ENCODE measurements at regions not wholly inside any gene's neighbourhood (a gene's known extent, or its start where the extent isn't known, plus 50 kb on each side); places are given as distances from the start of the nearest gene placed in this dataset.
A peak's percentile ranks its signal among the peaks of the same experiment; 100 is the strongest.

GRCh38 chr20:7226156-7226555 lies 458.7 kb downstream of the BMP2 start:
- DNase-seq (ENCODE audit: low read depth in 4 of 4, low spot score in 2 of 4): no peak

GRCh38 chr20:7231303-7231702 lies 463.8 kb downstream of the BMP2 start:
- no peak for DNase-seq (ENCODE audit: low read depth in 4 of 4, low spot score in 2 of 4)

GRCh38 chr20:7232796-7233195 lies 465.3 kb downstream of the BMP2 start:
- DNase-seq (ENCODE audit: low read depth in 4 of 4, low spot score in 2 of 4): no peak

GRCh38 chr20:7237251-7237650 lies 469.8 kb downstream of the BMP2 start:
- DNase-seq (ENCODE audit: low read depth in 4 of 4, low spot score in 2 of 4): no peak

- DNase-seq (ENCODE audit: low read depth in 4 of 4, low spot score in 2 of 4): no peak
These were observed 473.0 kb downstream of the BMP2 start for GRCh38 chr20:7240490-7240889.

GRCh38 chr20:7248281-7249201 lies 481.1 kb downstream of the BMP2 start:
- DNase-seq (ENCODE audit: low read depth in 4 of 4, low spot score in 2 of 4): no peak

GRCh38 chr20:7250337-7250736 lies 482.9 kb downstream of the BMP2 start:
- DNase-seq (ENCODE audit: low read depth in 4 of 4, low spot score in 2 of 4): no peak

GRCh38 chr20:7257099-7257498 lies 489.6 kb downstream of the BMP2 start:
- DNase-seq (ENCODE audit: low read depth in 4 of 4, low spot score in 2 of 4): no peak

GRCh38 chr20:7257692-7258466 lies 490.4 kb downstream of the BMP2 start:
- no peak for DNase-seq (ENCODE audit: low read depth in 4 of 4, low spot score in 2 of 4)

- no peak for DNase-seq (ENCODE audit: low read depth in 4 of 4, low spot score in 2 of 4)
These were observed 495.3 kb downstream of the BMP2 start for GRCh38 chr20:7262803-7263202.

GRCh38 chr20:7264137-7264536 lies 496.7 kb downstream of the BMP2 start:
- DNase-seq (ENCODE audit: low read depth in 4 of 4, low spot score in 2 of 4): no peak

GRCh38 chr20:7269452-7269851 lies 502.0 kb downstream of the BMP2 start:
- no peak for DNase-seq (ENCODE audit: low read depth in 4 of 4, low spot score in 2 of 4)

- no peak for DNase-seq (ENCODE audit: low read depth in 4 of 4, low spot score in 2 of 4)
These were observed 505.0 kb downstream of the BMP2 start for GRCh38 chr20:7272512-7272911.

GRCh38 chr20:7274870-7275269 lies 507.4 kb downstream of the BMP2 start:
- DNase-seq (ENCODE audit: low read depth in 4 of 4, low spot score in 2 of 4): no peak

GRCh38 chr20:7275645-7276237 lies 508.3 kb downstream of the BMP2 start:
- no peak for DNase-seq (ENCODE audit: low read depth in 4 of 4, low spot score in 2 of 4)

- peak; percentile 60 to 89 (median 70) for DNase-seq (ENCODE audit: low read depth in 4 of 4, low spot score in 2 of 4)
These were observed 518.6 kb downstream of the BMP2 start for GRCh38 chr20:7285918-7286556.

GRCh38 chr20:7291323-7291943 lies 523.9 kb downstream of the BMP2 start:
- DNase-seq (ENCODE audit: low read depth in 4 of 4, low spot score in 2 of 4): no peak

- no peak for DNase-seq (ENCODE audit: low read depth in 4 of 4, low spot score in 2 of 4)
These were observed 524.5 kb downstream of the BMP2 start for GRCh38 chr20:7291946-7292345.

- DNase-seq (ENCODE audit: low read depth in 4 of 4, low spot score in 2 of 4): no peak
These were observed 527.4 kb downstream of the BMP2 start for GRCh38 chr20:7294816-7295360.

- no peak for DNase-seq (ENCODE audit: low read depth in 4 of 4, low spot score in 2 of 4)
These were observed 534.3 kb downstream of the BMP2 start for GRCh38 chr20:7301807-7302206.

Data from left renal cortex interstitium (tissue), 4 donors.